Transverse colon (tissue), 4 donors: ENCODE measurements at regions not wholly inside any gene's neighbourhood (a gene's known extent, or its start where the extent isn't known, plus 50 kb on each side); places are given as distances from the start of the nearest gene placed in this dataset.

ENCODE experiments used
- CTCF ChIP-seq, 5 experiments: fragments of 200-600 bp in 3 of 5; fragments of 450-650 bp in 2 of 5; sonication (generic) in 3 of 5; IDR thresholded peaks; 1 replicate in 2 of 5; 2 replicates in 3 of 5; pipeline ENCODE4 v1.5.1; 2016 to 2017; ENCODE audit warnings: antibody characterized with exemption in 5 of 5, inconsistent platforms in 3 of 5, mild to moderate bottlenecking in 2 of 5, moderate library complexity in 1 of 5
- POLR2AphosphoS5 ChIP-seq, 3 donors: sonication (generic); formaldehyde crosslinking; IDR thresholded peaks; one replicate each; pipeline ENCODE4 v1.6.1; 2016; ENCODE audit warnings: antibody characterized with exemption in 3 of 3

GRCh38 chr16:79534143-79534542 lies 66.4 kb downstream of the MAF start:
- TF ChIP-seq CTCF (IDR thresholded peaks at IDR 0.05) (no peak), POLR2AphosphoS5 (IDR thresholded peaks at IDR 0.05) (no peak)
